NCI-H146 (cell line): ENCODE measurements at regions not wholly inside any gene's neighbourhood (a gene's known extent, or its start where the extent isn't known, plus 50 kb on each side); places are given as distances from the start of the nearest gene placed in this dataset.

ENCODE experiments used
- DNase-seq: peaks from one replicate; lab custom pipeline; 2025; lab: John Stamatoyannopoulos, UW

- no peak for DNase-seq
Measured at GRCh38 chr12:90899456-90900182, 55.4 kb downstream of the CCER1 start.

GRCh38 chr12:90897986-90898385, 57.0 kb downstream of the CCER1 start:
- no peak for DNase-seq

- no peak for DNase-seq
Measured at GRCh38 chr12:90897316-90897715, 57.7 kb downstream of the CCER1 start.

GRCh38 chr12:90896821-90897220, 58.2 kb downstream of the CCER1 start:
- DNase-seq, result no peak

- DNase-seq, result no peak
Measured at GRCh38 chr12:90896164-90896563, 58.8 kb downstream of the CCER1 start.

- DNase-seq, result no peak
Measured at GRCh38 chr12:90888316-90888715, 66.7 kb downstream of the CCER1 start.

- no peak for DNase-seq
Measured at GRCh38 chr12:90883456-90883855, 71.5 kb downstream of the CCER1 start.

- DNase-seq, result no peak
Measured at GRCh38 chr12:90871726-90872096, 83.3 kb downstream of the CCER1 start.

GRCh38 chr12:90870971-90871725, 83.8 kb downstream of the CCER1 start:
- no peak for DNase-seq

- DNase-seq, result no peak
Measured at GRCh38 chr12:90868626-90869025, 86.3 kb downstream of the CCER1 start.

GRCh38 chr12:90859591-90859990, 95.4 kb downstream of the CCER1 start:
- no peak for DNase-seq

- DNase-seq, result no peak
Measured at GRCh38 chr12:90858252-90858651, 96.7 kb downstream of the CCER1 start.

- no peak for DNase-seq
Measured at GRCh38 chr12:90855534-90855933, 99.4 kb downstream of the CCER1 start.

- peak; percentile 8 for DNase-seq
Measured at GRCh38 chr12:90854136-90854689, 100.8 kb downstream of the CCER1 start.

GRCh38 chr12:90851800-90852718, 102.9 kb downstream of the CCER1 start:
- DNase-seq, result no peak

GRCh38 chr12:90842477-90842876, 112.5 kb downstream of the CCER1 start:
- no peak for DNase-seq

GRCh38 chr12:90841336-90841735, 113.6 kb downstream of the CCER1 start:
- no peak for DNase-seq

GRCh38 chr12:90839346-90839745, 115.6 kb downstream of the CCER1 start:
- DNase-seq, result no peak

- no peak for DNase-seq
Measured at GRCh38 chr12:90836689-90837088, 118.3 kb downstream of the CCER1 start.

GRCh38 chr12:90833228-90833627, 121.7 kb downstream of the CCER1 start:
- no peak for DNase-seq

GRCh38 chr12:90832427-90832826, 122.5 kb downstream of the CCER1 start:
- DNase-seq, result no peak

- DNase-seq, result no peak
Measured at GRCh38 chr12:90831712-90832111, 123.3 kb downstream of the CCER1 start.
